ENCODE measurements at regions not wholly inside any gene's neighbourhood (a gene's known extent, or its start where the extent isn't known, plus 50 kb on each side); places are given as distances from the start of the nearest gene placed in this dataset.

DNA sequence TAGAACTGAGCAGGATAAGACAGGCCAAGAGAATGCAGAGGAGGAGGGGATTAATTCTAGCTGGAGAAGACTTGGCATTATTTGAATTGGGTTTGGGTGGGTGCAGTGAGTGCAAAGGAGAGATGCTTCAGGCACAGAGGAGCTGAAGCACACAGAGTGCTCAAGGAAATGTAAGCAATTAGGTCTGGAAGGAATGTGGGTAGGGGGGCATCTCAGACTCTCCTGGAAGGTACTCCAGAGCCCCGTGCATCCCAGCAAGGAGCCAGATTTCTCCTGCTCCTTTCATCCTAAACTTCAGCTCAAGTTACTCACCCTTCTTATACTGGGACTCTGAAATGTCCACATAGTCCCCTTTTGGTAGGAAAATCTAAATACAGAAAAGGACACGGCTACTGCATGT, 143.6 kb upstream of the PFN2 start:
- Histone ChIP-seq H3K27ac (ENCODE audit: low read depth in 1 of 2, low read length in 2 of 2) (no peak overlapping the region), H3K9me3 (replicated peaks in 1 of 2; ENCODE audit: control insufficient read depth in 1 of 2, insufficient read depth in 1 of 2, low read length in 2 of 2) (no peaks in the 10 kb centered on the region), H3K36me3 (replicated peaks in 1 of 2; ENCODE audit: control insufficient read depth in 1 of 2, insufficient read depth in 2 of 2, low read length in 2 of 2) (no peaks in the 10 kb centered on the region), H3K27me3 (ENCODE audit: control insufficient read depth in 2 of 2, insufficient read depth in 2 of 2, low read length in 2 of 2) (no peaks in the 10 kb centered on the region), H3K79me2 (ENCODE audit: insufficient read depth, low read length) (no peaks in the 10 kb centered on the region), H2AFZ (ENCODE audit: insufficient read depth, low read depth, low read length, poor library complexity, severe bottlenecking) (no peak overlapping the region), H4K20me1 (ENCODE audit: insufficient read depth, low read length) (no peaks in the 10 kb centered on the region), H3K9ac (ENCODE audit: insufficient read depth, low read length, poor library complexity, severe bottlenecking) (no peak overlapping the region), H3K4me2 (replicated peaks; ENCODE audit: extremely low read depth, low read length, poor library complexity, severe bottlenecking) (no peak overlapping the region), H3K4me3 (replicated peaks in 1 of 3; ENCODE audit: low read depth in 2 of 3, low read length in 3 of 3) (no peak overlapping the region), H3K4me1 (ENCODE audit: control insufficient read depth in 1 of 2, insufficient read depth in 2 of 2, low read length in 2 of 2) (no peaks in the 10 kb centered on the region)
- H3K27me3 Mint-ChIP-seq (ENCODE audit: low read depth in 3 of 3): peaks cover 0 to 6% (median 3%) of the 10 kb centered on the region in 3 donors
- H3K4me1 Mint-ChIP-seq: no peaks in the 10 kb centered on the region
- intact Hi-C loops (cut with micrococcal nuclease): no loop called here
- H3K36me3 Mint-ChIP-seq: no peaks in the 10 kb centered on the region
- no peaks in the 10 kb centered on the region for H3K9me3 Mint-ChIP-seq
- H3K4me3 Mint-ChIP-seq: no peak overlapping the region
- no CpG with 5 or more reads among the region's 2 CpGs for WGBS (ENCODE audit: insufficient coverage)
- TF ChIP-seq, protein P1, sequence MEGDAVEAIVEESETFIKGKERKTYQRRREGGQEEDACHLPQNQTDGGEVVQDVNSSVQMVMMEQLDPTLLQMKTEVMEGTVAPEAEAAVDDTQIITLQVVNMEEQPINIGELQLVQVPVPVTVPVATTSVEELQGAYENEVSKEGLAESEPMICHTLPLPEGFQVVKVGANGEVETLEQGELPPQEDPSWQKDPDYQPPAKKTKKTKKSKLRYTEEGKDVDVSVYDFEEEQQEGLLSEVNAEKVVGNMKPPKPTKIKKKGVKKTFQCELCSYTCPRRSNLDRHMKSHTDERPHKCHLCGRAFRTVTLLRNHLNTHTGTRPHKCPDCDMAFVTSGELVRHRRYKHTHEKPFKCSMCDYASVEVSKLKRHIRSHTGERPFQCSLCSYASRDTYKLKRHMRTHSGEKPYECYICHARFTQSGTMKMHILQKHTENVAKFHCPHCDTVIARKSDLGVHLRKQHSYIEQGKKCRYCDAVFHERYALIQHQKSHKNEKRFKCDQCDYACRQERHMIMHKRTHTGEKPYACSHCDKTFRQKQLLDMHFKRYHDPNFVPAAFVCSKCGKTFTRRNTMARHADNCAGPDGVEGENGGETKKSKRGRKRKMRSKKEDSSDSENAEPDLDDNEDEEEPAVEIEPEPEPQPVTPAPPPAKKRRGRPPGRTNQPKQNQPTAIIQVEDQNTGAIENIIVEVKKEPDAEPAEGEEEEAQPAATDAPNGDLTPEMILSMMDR (IDR thresholded peaks at IDR 0.05): no peak
- H3K27ac Mint-ChIP-seq: no peak overlapping the region
- DNase-seq: no peak

DNA sequence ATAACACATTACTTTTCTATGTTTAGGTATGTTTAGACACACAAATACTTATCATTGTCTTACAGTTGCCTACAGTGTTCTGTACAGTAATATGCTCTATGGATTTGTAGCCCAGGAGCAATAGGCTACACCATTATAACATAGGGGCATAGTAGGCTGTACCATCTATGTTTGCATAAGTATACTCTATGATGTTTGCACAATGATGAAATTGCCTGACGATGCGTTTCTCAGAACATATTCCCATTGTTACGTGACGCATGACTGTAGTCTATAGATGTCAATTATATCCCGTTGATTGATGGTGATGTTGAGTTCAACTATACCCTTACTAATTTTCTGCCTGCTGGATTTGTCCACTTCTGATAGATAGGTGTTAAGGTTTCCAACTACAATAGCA, 139.4 kb upstream of the PFN2 start:
- Histone ChIP-seq H3K9me3 (replicated peaks in 1 of 2; ENCODE audit: control insufficient read depth in 1 of 2, insufficient read depth in 1 of 2, low read length in 2 of 2) (no peaks in the 10 kb centered on the region), H3K4me1 (ENCODE audit: control insufficient read depth in 1 of 2, insufficient read depth in 2 of 2, low read length in 2 of 2) (no peaks in the 10 kb centered on the region), H3K4me3 (replicated peaks in 1 of 3; ENCODE audit: low read depth in 2 of 3, low read length in 3 of 3) (no peak overlapping the region), H3K4me2 (replicated peaks; ENCODE audit: extremely low read depth, low read length, poor library complexity, severe bottlenecking) (no peak overlapping the region), H3K27ac (ENCODE audit: low read depth in 1 of 2, low read length in 2 of 2) (no peak overlapping the region), H3K79me2 (ENCODE audit: insufficient read depth, low read length) (no peaks in the 10 kb centered on the region), H3K9ac (ENCODE audit: insufficient read depth, low read length, poor library complexity, severe bottlenecking) (no peak overlapping the region), H3K36me3 (replicated peaks in 1 of 2; ENCODE audit: control insufficient read depth in 1 of 2, insufficient read depth in 2 of 2, low read length in 2 of 2) (no peaks in the 10 kb centered on the region), H4K20me1 (ENCODE audit: insufficient read depth, low read length) (no peaks in the 10 kb centered on the region), H3K27me3 (ENCODE audit: control insufficient read depth in 2 of 2, insufficient read depth in 2 of 2, low read length in 2 of 2) (no peaks in the 10 kb centered on the region), H2AFZ (ENCODE audit: insufficient read depth, low read depth, low read length, poor library complexity, severe bottlenecking) (no peak overlapping the region)
- H3K27ac Mint-ChIP-seq: no peak overlapping the region
- no peak overlapping the region for H3K4me3 Mint-ChIP-seq
- no CpG with 5 or more reads among the region's 5 CpGs for WGBS (ENCODE audit: insufficient coverage)
- TF ChIP-seq, protein P1 (IDR thresholded peaks at IDR 0.05): no peak
- peaks cover 2 to 3% (median 3%) of the 10 kb centered on the region in 3 donors for H3K27me3 Mint-ChIP-seq (ENCODE audit: low read depth in 3 of 3)
- no peaks in the 10 kb centered on the region for H3K36me3 Mint-ChIP-seq
- intact Hi-C loops (cut with micrococcal nuclease): no loop called here
- no peak for DNase-seq
- H3K9me3 Mint-ChIP-seq: no peaks in the 10 kb centered on the region
- H3K4me1 Mint-ChIP-seq: no peaks in the 10 kb centered on the region

All from CD14-positive monocyte (primary cell).